HCT116 (cell line): ENCODE measurements at regions not wholly inside any gene's neighbourhood (a gene's known extent, or its start where the extent isn't known, plus 50 kb on each side); places are given as distances from the start of the nearest gene placed in this dataset.

Experiments
- ATF3 ChIP-seq: IDR thresholded peaks from 2 replicates; pipeline ENCODE4 v1.6.1; 2012
- CTCF ChIP-seq, 3 experiments: fragments of 200-600 bp in 1 of 3; sonication (generic) in 1 of 3; IDR thresholded peaks in 2 of 3; conservative IDR thresholded peaks in 1 of 3; 2 replicates each; pipeline ENCODE4 v1.5.1; 2012 to 2017; ENCODE audit warnings: low read depth in 2 of 3, low read length in 2 of 3, antibody characterized with exemption in 1 of 3, borderline replicate concordance in 1 of 3, control low read depth in 1 of 3, mild to moderate bottlenecking in 1 of 3, mixed read lengths in 1 of 3, mixed run types in 1 of 3, moderate library complexity in 1 of 3; ENCODE audit not compliant: insufficient read depth in 1 of 3
- EZH2 ChIP-seq: fragments of 200-600 bp; sonication (generic); IDR thresholded peaks from 2 replicates; pipeline ENCODE4 v1.6.1; 2017; ENCODE audit warnings: antibody characterized with exemption, mixed run types
- EZH2phosphoT487 ChIP-seq: fragments of 200-600 bp; IDR thresholded peaks from 2 replicates; pipeline ENCODE4 v1.6.1; 2018; ENCODE audit warnings: antibody characterized with exemption, borderline replicate concordance
- MAX ChIP-seq: IDR thresholded peaks from 2 replicates; pipeline ENCODE4 v1.6.1; 2012
- POLR2A ChIP-seq: IDR thresholded peaks from 2 replicates; pipeline ENCODE4 v1.7.0; 2011; ENCODE audit warnings: borderline replicate concordance; ENCODE audit not compliant: insufficient read depth, insufficient read length; ENCODE audit errors: extremely low read depth
- POLR2AphosphoS5 ChIP-seq: IDR thresholded peaks from 2 replicates; pipeline ENCODE4 v1.6.1; 2011; ENCODE audit warnings: mild to moderate bottlenecking, low read depth, low read length, moderate library complexity
- REST ChIP-seq: IDR thresholded peaks from 2 replicates; pipeline ENCODE4 v1.6.1; 2012; ENCODE audit warnings: low read depth
- SIN3A ChIP-seq: IDR thresholded peaks from 2 replicates; pipeline ENCODE4 v1.6.1; 2012; ENCODE audit warnings: low read depth
- SP1 ChIP-seq: IDR thresholded peaks from 2 replicates; pipeline ENCODE4 v1.6.1; 2012; ENCODE audit warnings: low read depth
- YY1 ChIP-seq: IDR thresholded peaks from 2 replicates; pipeline ENCODE4 v1.6.1; 2011; ENCODE audit warnings: low read length, low read depth, moderate library complexity, mild to moderate bottlenecking; ENCODE audit not compliant: insufficient replicate concordance; ENCODE audit errors: extremely low read depth
- ZBTB33 ChIP-seq: IDR thresholded peaks from 2 replicates; pipeline ENCODE4 v1.6.1; 2011; ENCODE audit warnings: mild to moderate bottlenecking, low read length, moderate library complexity; ENCODE audit not compliant: insufficient replicate concordance; ENCODE audit errors: extremely low read depth
- ZFX ChIP-seq: fragments of 450-650 bp; IDR thresholded peaks from 2 replicates; pipeline ENCODE4 v1.6.1; 2017
- ZNF274 ChIP-seq: fragments of 200-500 bp; sonication (Bioruptor generic); IDR thresholded peaks from 2 replicates; pipeline ENCODE4 v1.6.1; 2014; ENCODE audit warnings: mild to moderate bottlenecking, low read depth, low read length, inconsistent platforms

- TF ChIP-seq CTCF (IDR thresholded peaks at IDR 0.05 in 2 of 3, conservative IDR thresholded peaks at IDR 0.05 in 1 of 3; ENCODE audit: borderline replicate concordance in 1 of 3, insufficient read depth in 1 of 3, low read depth in 2 of 3, low read length in 2 of 3) (no peak), SP1 (no peak), YY1 (no peak), MAX (no peak), ATF3 (no peak), REST (no peak), ZNF274 (no peak), POLR2AphosphoS5 (no peak), ZFX (no peak), POLR2A (no peak), SIN3A (no peak), ZBTB33 (no peak), EZH2 (no peak), EZH2phosphoT487 (no peak)
Observed at GRCh38 chr21:35324372-35325220, 275.5 kb upstream of the RUNX1 start.
